ENCODE measurements at regions not wholly inside any gene's neighbourhood (a gene's known extent, or its start where the extent isn't known, plus 50 kb on each side); places are given as distances from the start of the nearest gene placed in this dataset.

GRCh38 chr1:87165177-87165576 lies 163.5 kb upstream of the LMO4 start:
- DNase-seq = no peak

DNA sequence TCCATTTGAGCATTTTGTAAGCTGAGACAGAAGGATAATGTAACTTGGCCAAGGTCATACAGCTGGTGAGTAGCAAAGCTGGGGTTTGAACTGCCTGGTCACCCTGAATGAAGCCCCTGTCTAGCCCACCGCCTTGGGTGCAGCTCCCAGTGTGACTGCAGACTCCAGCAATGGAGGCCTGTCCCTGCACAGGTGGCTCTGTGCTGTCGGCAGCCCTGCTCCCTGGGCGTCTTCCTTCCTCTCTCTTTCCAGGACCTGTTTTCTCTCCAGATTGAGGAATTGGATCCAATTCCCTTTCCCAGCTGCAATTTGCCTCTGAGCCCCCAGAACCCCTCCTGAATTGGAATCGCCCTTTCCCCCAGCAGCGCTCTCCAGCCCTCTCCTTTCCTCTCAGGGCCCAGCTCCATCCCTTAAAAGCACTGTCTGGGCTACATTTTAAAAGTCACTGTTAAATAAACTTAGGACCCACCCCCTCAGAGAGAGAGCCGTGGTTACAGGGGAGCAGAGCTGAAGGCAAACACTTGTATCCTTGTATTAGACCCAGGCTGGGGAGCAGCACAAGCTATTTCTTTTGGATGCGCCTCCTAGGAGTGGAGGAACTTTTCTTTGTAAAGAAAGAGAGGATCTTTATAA lies 161.4 kb upstream of the LMO4 start:
- DNase-seq = no peak

GRCh38 chr1:87167848-87168525 lies 160.7 kb upstream of the LMO4 start:
- no peak for DNase-seq

- DNase-seq = no peak
These were observed 159.3 kb upstream of the LMO4 start for GRCh38 chr1:87169263-87169910.

GRCh38 chr1:87170157-87170556 lies 158.5 kb upstream of the LMO4 start:
- no peak for DNase-seq

DNA sequence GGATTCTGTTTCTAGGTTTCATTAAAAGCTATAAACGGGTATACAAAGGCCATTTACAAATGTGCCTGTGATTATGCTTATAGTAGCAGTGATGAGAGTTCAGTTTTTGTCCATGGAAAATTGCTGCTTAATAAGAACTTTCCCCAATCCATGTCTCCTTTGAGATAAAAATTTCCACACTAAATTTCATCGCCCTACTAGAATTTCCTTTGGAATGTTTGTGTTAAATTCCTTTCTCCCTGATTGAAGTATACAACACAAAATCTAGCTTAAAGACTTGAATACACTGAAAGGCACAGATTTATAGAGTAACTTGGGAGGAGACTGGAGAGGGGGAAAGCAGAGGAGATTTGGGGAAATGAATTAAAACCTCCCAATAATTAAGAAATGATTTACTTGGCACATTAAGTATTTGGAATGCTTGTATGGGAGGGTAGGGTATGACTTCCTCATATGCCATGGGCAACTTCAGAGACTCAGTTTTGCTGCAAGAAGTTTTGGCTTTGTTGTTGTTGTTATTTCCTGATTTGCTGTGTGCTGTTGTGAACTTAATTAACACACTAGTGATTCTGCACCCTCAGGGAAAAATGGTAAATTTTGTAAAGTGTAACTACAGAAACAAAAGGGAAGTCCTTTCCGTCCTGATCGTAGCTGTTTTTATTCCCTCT lies 157.6 kb upstream of the LMO4 start:
- DNase-seq = no peak

DNA sequence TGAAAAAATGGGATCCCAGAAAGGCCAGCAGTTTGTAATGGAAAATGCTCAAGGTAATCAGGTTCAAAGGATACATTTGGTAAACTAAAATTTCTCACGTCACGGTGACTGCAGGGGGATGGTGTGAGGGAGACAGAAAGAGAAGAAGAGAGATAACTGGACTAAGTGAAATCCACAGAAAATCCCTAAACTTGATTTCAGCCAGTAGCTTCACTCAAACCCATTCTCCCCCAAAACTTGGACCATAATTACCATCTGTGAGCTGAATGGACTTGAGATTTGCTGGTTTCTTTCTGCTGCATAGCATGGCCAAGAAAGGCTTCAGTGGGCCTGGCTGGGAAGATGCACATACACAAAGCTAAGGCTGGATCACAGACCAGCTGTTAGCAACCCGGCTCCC lies 155.4 kb upstream of the LMO4 start:
- no peak for DNase-seq

GRCh38 chr1:87174724-87175245 lies 153.9 kb upstream of the LMO4 start:
- DNase-seq = no peak

- no peak for DNase-seq
These were observed 152.6 kb upstream of the LMO4 start for GRCh38 chr1:87176087-87176486.

DNA sequence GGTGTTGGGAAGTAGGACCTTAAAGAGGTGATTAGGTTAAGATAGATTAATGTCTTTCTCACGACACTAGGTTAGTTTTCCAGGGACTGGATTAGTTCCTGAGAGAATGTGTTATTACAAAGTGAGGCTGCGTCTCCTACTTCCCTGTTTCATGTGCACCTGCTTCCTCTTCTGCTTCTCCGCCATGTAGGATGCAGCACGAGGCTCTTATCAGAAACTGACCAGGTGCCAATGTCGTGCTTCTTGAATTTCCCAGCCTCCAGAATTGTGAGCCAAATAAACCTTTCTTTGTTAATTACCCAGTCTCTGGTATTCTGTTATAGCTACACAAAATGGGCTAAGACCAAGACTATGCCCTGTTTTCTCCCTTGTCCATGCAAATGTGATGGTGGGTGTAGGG lies 152.2 kb upstream of the LMO4 start:
- DNase-seq = no peak

DNA sequence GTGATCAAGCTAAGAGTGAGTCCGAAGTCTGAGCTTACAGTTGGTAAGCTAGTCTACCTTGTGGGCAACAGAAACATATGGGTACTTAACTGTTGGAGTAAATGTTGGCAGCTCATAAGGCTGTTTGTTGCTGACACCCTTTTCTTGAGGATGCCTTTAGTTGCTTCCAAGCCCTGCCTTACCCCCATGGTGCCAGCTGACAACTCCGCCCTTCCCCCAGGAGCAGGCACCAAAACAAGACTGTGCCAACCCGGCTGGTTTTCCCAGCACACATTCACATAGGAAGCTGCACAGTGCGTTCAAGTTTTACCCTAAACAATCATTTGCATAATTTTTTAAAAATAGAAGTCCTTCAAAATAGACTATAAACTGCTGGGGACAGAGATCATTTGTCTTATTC lies 150.2 kb upstream of the LMO4 start:
- no peak for DNase-seq

GRCh38 chr1:87179076-87179810 lies 149.4 kb upstream of the LMO4 start:
- DNase-seq = no peak

DNA sequence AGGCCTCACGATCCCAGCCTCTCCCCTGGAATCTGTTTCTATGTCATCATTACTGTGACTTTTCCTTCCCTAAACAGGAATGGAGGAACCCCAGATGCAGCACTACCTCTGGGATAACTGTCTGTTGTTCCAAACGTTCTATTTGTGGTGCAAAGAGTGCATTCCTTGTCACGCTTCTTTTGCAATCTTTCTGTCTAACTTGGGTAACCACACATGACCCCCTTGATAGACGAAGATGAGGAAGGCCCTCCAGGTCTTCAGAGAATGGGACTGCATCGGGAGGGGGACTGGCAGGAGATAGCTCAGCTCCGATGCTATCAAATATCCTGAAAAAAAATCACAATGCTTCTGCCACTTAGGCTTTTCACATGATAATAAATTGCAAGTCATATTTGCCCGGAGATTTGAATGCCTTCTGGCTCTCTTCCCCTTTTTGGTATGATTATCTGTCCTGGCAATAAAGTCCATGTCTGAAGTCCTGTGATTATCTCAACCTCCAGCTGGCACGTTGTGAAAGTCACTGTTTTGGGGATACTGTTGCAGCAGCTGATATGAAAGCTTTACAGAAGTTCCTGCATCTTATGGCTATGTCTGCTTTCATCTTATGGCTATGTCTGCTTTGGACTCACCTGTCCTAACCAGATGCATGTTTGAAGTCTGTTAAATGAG lies 148.7 kb upstream of the LMO4 start:
- DNase-seq = no peak

GRCh38 chr1:87180682-87181081 lies 148.0 kb upstream of the LMO4 start:
- no peak for DNase-seq

DNA sequence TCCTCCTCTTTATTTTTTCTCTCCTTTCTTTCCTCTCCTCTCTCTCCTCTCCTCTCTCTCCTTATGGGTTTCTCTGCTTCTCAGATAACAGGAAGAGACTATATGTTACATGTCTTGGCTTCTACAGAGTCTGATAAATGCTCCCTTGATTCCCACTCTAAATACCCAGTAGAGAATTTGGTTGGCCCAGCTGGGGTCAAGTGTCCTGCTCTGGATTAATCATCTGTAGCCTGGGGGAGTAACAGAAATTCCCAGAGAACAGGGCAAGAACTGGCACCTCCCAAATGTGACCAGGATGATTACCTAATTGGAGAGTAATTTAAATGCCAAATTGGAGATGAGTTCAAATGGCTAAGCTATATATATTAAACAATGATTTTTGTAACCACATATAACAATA lies 146.1 kb upstream of the LMO4 start:
- no peak for DNase-seq

GRCh38 chr1:87185077-87185476 lies 143.6 kb upstream of the LMO4 start:
- no peak for DNase-seq

- no peak for DNase-seq
These were observed 142.3 kb upstream of the LMO4 start for GRCh38 chr1:87186346-87186745.

GRCh38 chr1:87188640-87189039 lies 140.0 kb upstream of the LMO4 start:
- DNase-seq = no peak

- DNase-seq = no peak
These were observed 138.3 kb upstream of the LMO4 start for GRCh38 chr1:87190402-87190801.

GRCh38 chr1:87191646-87192045 lies 137.0 kb upstream of the LMO4 start:
- no peak for DNase-seq

- no peak for DNase-seq
These were observed 134.4 kb upstream of the LMO4 start for GRCh38 chr1:87194271-87194774.

DNA sequence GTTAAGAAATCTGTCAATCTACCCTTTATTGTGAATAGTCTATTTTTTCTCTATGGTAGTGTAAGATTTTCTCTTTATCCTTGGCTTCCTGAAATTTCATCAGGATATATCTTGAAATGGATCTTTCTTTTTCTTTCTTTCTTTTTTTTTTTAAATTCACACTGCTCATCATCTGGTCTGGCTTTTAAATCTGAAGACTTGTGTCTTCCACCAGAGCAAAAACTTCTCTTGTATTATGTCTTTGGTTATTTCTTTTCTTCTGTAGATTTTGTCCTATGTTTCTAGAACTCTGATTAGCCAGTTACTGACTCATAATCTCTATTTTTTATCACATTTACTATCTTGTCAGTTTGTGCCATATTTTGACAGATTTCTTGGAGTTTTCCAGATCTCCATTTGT lies 133.8 kb upstream of the LMO4 start:
- no peak for DNase-seq
